ENCODE measurements at regions not wholly inside any gene's neighbourhood (a gene's known extent, or its start where the extent isn't known, plus 50 kb on each side); places are given as distances from the start of the nearest gene placed in this dataset.

GRCh38 chr6:106912091-106912490 lies 62.4 kb downstream of the CD24 start:
- TF ChIP-seq ETS1 (IDR thresholded peaks at IDR 0.05) (no peak), ZNF462 (CRISPR knock-in tag; IDR thresholded peaks at IDR 0.05) (no peak), NANOG (IDR thresholded peaks at IDR 0.05; ENCODE audit: borderline replicate concordance) (no peak), EZH2phosphoT487 (IDR thresholded peaks at IDR 0.05; ENCODE audit: unreplicated experiment) (no peak), CTCF (conservative IDR thresholded peaks at IDR 0.05; ENCODE audit: low read depth in 2 of 2) (no peak), EZH2 (IDR thresholded peaks at IDR 0.05; ENCODE audit: low read depth, unreplicated experiment) (no peak), JUNB (IDR thresholded peaks at IDR 0.05; ENCODE audit: unreplicated experiment) (no peak), ZNF114 (CRISPR knock-in tag; IDR thresholded peaks at IDR 0.05) (no peak), REST (IDR thresholded peaks at IDR 0.05; ENCODE audit: unreplicated experiment) (no peak), STAT1 (IDR thresholded peaks at IDR 0.05; ENCODE audit: unreplicated experiment) (no peak), CREB1 (CRISPR knock-in tag; IDR thresholded peaks at IDR 0.05; ENCODE audit: low read depth) (no peak), ZNF331 (CRISPR knock-in tag; IDR thresholded peaks at IDR 0.05; ENCODE audit: low read depth) (no peak), POLR2AphosphoS5 (IDR thresholded peaks at IDR 0.05; ENCODE audit: low read depth) (no peak)
- H3K4me2 ChIP-seq: no peak overlapping the region
- Mint-ChIP-seq H3K4me1 (peaks cover 9% of the 10 kb centered on the region), H3K36me3 (ENCODE audit: low read depth) (peaks cover 9% of the 10 kb centered on the region; the same call in 2 of the 3 replicates), H3K27me3 (ENCODE audit: insufficient read depth, low read depth, poor library complexity) (peaks cover 4% of the 10 kb centered on the region), H3K9me3 (peaks cover 25% of the 10 kb centered on the region; the same call in 2 of the 3 replicates), H3K27ac (no peak overlapping the region), H3K4me3 (no peak overlapping the region)
- H4K20me1 ChIP-seq (replicated peaks; ENCODE audit: insufficient read depth): no peaks in the 10 kb centered on the region
- H2AFZ ChIP-seq: no peak overlapping the region
- DNase-seq (ENCODE audit: low spot score) (no peak), ATAC-seq (no peak)
- H3K27ac ChIP-seq (ENCODE audit: low read depth): no peak overlapping the region
- H3K4me3 ChIP-seq: no peak overlapping the region
- H3K27me3 ChIP-seq (ENCODE audit: insufficient read depth): no peaks in the 10 kb centered on the region
- no peaks in the 10 kb centered on the region for H3K79me2 ChIP-seq (replicated peaks; ENCODE audit: insufficient read depth)
- H3F3A ChIP-seq (replicated peaks; ENCODE audit: low read depth): peaks cover 4% of the 10 kb centered on the region; the same call in 1 of the 2 replicates
- H3K4me1 ChIP-seq (ENCODE audit: insufficient read depth): peaks cover 14% of the 10 kb centered on the region
- H3K9me2 ChIP-seq (ENCODE audit: insufficient read depth): peaks cover 7% of the 10 kb centered on the region
- H3K36me3 ChIP-seq (ENCODE audit: insufficient read depth): 0 out of 2 replicates have a peak, but pooled peaks cover 6% of the 10 kb centered on the region

All from GM23338 (cell line).